H1 (cell line): ENCODE measurements at regions not wholly inside any gene's neighbourhood (a gene's known extent, or its start where the extent isn't known, plus 50 kb on each side); places are given as distances from the start of the nearest gene placed in this dataset.

ENCODE experiments used
- CTCF ChIA-PET: fragments of 300-600 bp; sonication (Branson Sonifier 250); formaldehyde crosslinking; loops from one replicate; lab custom pipeline; 2021; ENCODE audit not compliant: partially characterized antibody; lab: Charles Lee
- POLR2A ChIA-PET: fragments of 300-600 bp; sonication (Branson Sonifier 250); formaldehyde crosslinking; loops from one replicate; lab custom pipeline; 2021; ENCODE audit warnings: inconsistent platforms; ENCODE audit not compliant: partially characterized antibody; lab: Charles Lee
- DNase-seq, 2 experiments: peaks; one replicate each; pipeline versions ENCODE4 v3.0.0 to v3.0.0-alpha.2; 2010 to 2022; ENCODE audit warnings: low spot score in 2 of 2, low read depth in 1 of 2, mixed read lengths in 1 of 2
- FAIRE-seq: peaks from 2 replicates; lab custom pipeline; 2011; peaks lifted over from hg19 to GRCh38; lab: Jason Lieb, UNC
- H2AFZ ChIP-seq: 2 replicates; pipeline ENCODE4 v1.8.1; 2012; ENCODE audit warnings: low read length, inconsistent platforms
- H2AK5ac ChIP-seq: 2 replicates; pipeline ENCODE4 v1.6.1; 2013; ENCODE audit warnings: low read depth, low read length
- H2BK120ac ChIP-seq: replicated peaks from 2 replicates; pipeline ENCODE3; 2013; ENCODE audit warnings: low read depth, low read length, inconsistent platforms
- H2BK12ac ChIP-seq: 2 replicates; pipeline ENCODE4 v1.6.1; 2013; ENCODE audit warnings: low read depth, low read length
- H2BK15ac ChIP-seq: 2 replicates; pipeline ENCODE4 v1.6.1; 2013; ENCODE audit warnings: low read length
- H2BK20ac ChIP-seq: 2 replicates; pipeline ENCODE4 v1.6.1; 2013; ENCODE audit warnings: low read length
- H2BK5ac ChIP-seq: 2 replicates; pipeline ENCODE4 v1.6.1; 2013; ENCODE audit warnings: low read depth, low read length
- H3K14ac ChIP-seq: 2 replicates; pipeline ENCODE4 v1.6.1; 2013; ENCODE audit warnings: inconsistent platforms; ENCODE audit not compliant: insufficient read length
- H3K18ac ChIP-seq: 2 replicates; pipeline ENCODE4 v1.6.1; 2013; ENCODE audit warnings: low read length; ENCODE audit errors: extremely low read depth
- H3K23ac ChIP-seq: 2 replicates; pipeline ENCODE4 v1.6.1; 2013; ENCODE audit warnings: inconsistent platforms; ENCODE audit not compliant: insufficient read length
- H3K23me2 ChIP-seq: 2 replicates; pipeline ENCODE4 v1.6.1; 2013; ENCODE audit warnings: low read depth, low read length
- H3K27ac ChIP-seq: 2 replicates; pipeline ENCODE4 v1.6.1; 2011; ENCODE audit warnings: low read depth, low read length, inconsistent platforms
- H3K27me3 ChIP-seq, 4 experiments: replicated peaks in 1 of 4; 1 replicate in 1 of 4; 2 replicates in 3 of 4; pipeline versions ENCODE4 v1.6.1 to v1.8.1; 2011 to 2013; ENCODE audit warnings: low read length in 3 of 4, mild to moderate bottlenecking in 3 of 4, inconsistent platforms in 2 of 4, mixed read lengths in 2 of 4, moderate library complexity in 1 of 4; ENCODE audit not compliant: control insufficient read depth in 3 of 4, insufficient read depth in 3 of 4; ENCODE audit errors: extremely low read depth in 1 of 4
- H3K36me3 ChIP-seq, 4 experiments: 2 replicates each; pipeline versions ENCODE4 v1.6.1 to v1.8.1; 2011 to 2013; ENCODE audit warnings: mild to moderate bottlenecking in 4 of 4, low read length in 3 of 4, moderate library complexity in 2 of 4, control low read depth in 1 of 4, inconsistent platforms in 1 of 4; ENCODE audit not compliant: insufficient read depth in 4 of 4, control insufficient read depth in 2 of 4
- H3K4ac ChIP-seq: replicated peaks from 2 replicates; pipeline ENCODE3; 2013; ENCODE audit warnings: low read length, low read depth, mixed read lengths, inconsistent platforms; ENCODE audit not compliant: insufficient read length
- H3K4me1 ChIP-seq, 4 experiments: replicated peaks in 1 of 4; 1 replicate in 1 of 4; 2 replicates in 3 of 4; pipeline versions ENCODE4 v1.6.1 to v1.8.1; 2011 to 2013; ENCODE audit warnings: low read length in 3 of 4, inconsistent platforms in 2 of 4, mixed read lengths in 1 of 4; ENCODE audit not compliant: insufficient read depth in 4 of 4, control insufficient read depth in 3 of 4
- H3K4me2 ChIP-seq, 2 experiments: 2 replicates each; pipeline versions ENCODE4 v1.6.1 to v1.8.1; 2011 to 2013; ENCODE audit warnings: low read depth in 2 of 2, low read length in 2 of 2, control low read depth in 1 of 2, inconsistent platforms in 1 of 2, mild to moderate bottlenecking in 1 of 2; ENCODE audit not compliant: insufficient read depth in 1 of 2
- H3K4me3 ChIP-seq, 4 experiments: fragments of 200-600, 300-600 bp in 1 of 4; sonication (generic), shearing (Covaris generic), sonication (Bioruptor Twin) in 1 of 4; 2 replicates each; pipeline versions ENCODE4 v1.5.1 to v1.8.1; 2011 to 2016; ENCODE audit warnings: low read length in 4 of 4, low read depth in 3 of 4, control low read depth in 2 of 4, inconsistent platforms in 2 of 4, mild to moderate bottlenecking in 2 of 4, mixed read lengths in 1 of 4, moderate library complexity in 1 of 4; ENCODE audit not compliant: insufficient read depth in 2 of 4; ENCODE audit errors: extremely low read depth in 1 of 4
- H3K56ac ChIP-seq: replicated peaks from 2 replicates; pipeline ENCODE3; 2013; ENCODE audit warnings: low read depth, mild to moderate bottlenecking, mixed read lengths, low read length, inconsistent platforms; ENCODE audit not compliant: insufficient read length
- H3K79me1 ChIP-seq: 2 replicates; pipeline ENCODE4 v1.6.1; 2013; ENCODE audit warnings: low read depth, low read length, control low read depth
- H3K79me2 ChIP-seq, 2 experiments: 2 replicates each; pipeline versions ENCODE4 v1.6.1 to v1.8.1; 2012 to 2013; ENCODE audit warnings: low read length in 2 of 2, mild to moderate bottlenecking in 2 of 2, inconsistent platforms in 1 of 2; ENCODE audit not compliant: insufficient read depth in 2 of 2, control insufficient read depth in 1 of 2
- H3K9ac ChIP-seq, 4 experiments: replicated peaks in 1 of 4; 1 replicate in 1 of 4; 2 replicates in 3 of 4; pipeline versions ENCODE4 v1.6.1 to v1.8.1; 2011 to 2013; ENCODE audit warnings: low read depth in 3 of 4, low read length in 3 of 4, control low read depth in 2 of 4, mild to moderate bottlenecking in 2 of 4, moderate library complexity in 2 of 4, inconsistent platforms in 1 of 4; ENCODE audit errors: extremely low read depth in 1 of 4
- H3K9me3 ChIP-seq, 2 experiments: 2 replicates each; pipeline versions ENCODE4 v1.6.1 to v1.8.1; 2012 to 2013; ENCODE audit warnings: mild to moderate bottlenecking in 2 of 2, moderate library complexity in 2 of 2, control low read depth in 1 of 2, inconsistent platforms in 1 of 2, low read depth in 1 of 2, low read length in 1 of 2, mixed read lengths in 1 of 2; ENCODE audit not compliant: insufficient read depth in 2 of 2
- H4K20me1 ChIP-seq, 2 experiments: replicated peaks in 1 of 2; 2 replicates each; pipeline versions ENCODE3 to v1.8.1; 2011 to 2013; ENCODE audit warnings: inconsistent platforms in 2 of 2, low read length in 2 of 2, mild to moderate bottlenecking in 1 of 2; ENCODE audit not compliant: insufficient read depth in 2 of 2, control insufficient read depth in 1 of 2
- H4K5ac ChIP-seq: 2 replicates; pipeline ENCODE4 v1.6.1; 2013; ENCODE audit warnings: low read length, low read depth, mixed read lengths, inconsistent platforms; ENCODE audit not compliant: insufficient read length
- H4K8ac ChIP-seq: 2 replicates; pipeline ENCODE4 v1.8.0; 2013; ENCODE audit warnings: mild to moderate bottlenecking, moderate library complexity, low read length, inconsistent platforms; ENCODE audit not compliant: insufficient read depth; ENCODE audit errors: extremely low read depth
- H4K91ac ChIP-seq: replicated peaks from 2 replicates; pipeline ENCODE3; 2013; ENCODE audit warnings: low read length, mixed read lengths, inconsistent platforms; ENCODE audit not compliant: insufficient read length
- CHD1 ChIP-seq: IDR thresholded peaks from 2 replicates; pipeline ENCODE4 v1.6.1; 2012; ENCODE audit warnings: low read depth, low read length, improper control_type of control experiment
- NANOG ChIP-seq: IDR thresholded peaks from 2 replicates; pipeline ENCODE4 v1.6.1; 2011; ENCODE audit warnings: low read length, low read depth, mild to moderate bottlenecking, inconsistent platforms; ENCODE audit not compliant: insufficient read depth, poor library complexity, severe bottlenecking

- no peak overlapping the region for H2BK120ac ChIP-seq
- no peak overlapping the region for H3K4ac ChIP-seq
- no peak overlapping the region for H4K5ac ChIP-seq
- CTCF ChIA-PET, result no interaction called here
- no peak overlapping the region for H2AFZ ChIP-seq
- no peak overlapping the region for H3K14ac ChIP-seq
- H3K79me2 ChIP-seq, result no peaks in the 10 kb centered on the region
- no peak overlapping the region for H3K56ac ChIP-seq
- H3K9me3 ChIP-seq, result peaks cover 18 to 23% of the 10 kb centered on the region in 2 experiments
- H2BK15ac ChIP-seq, result no peak overlapping the region
- H2AK5ac ChIP-seq, result no peak overlapping the region
- H3K27ac ChIP-seq, result no peak overlapping the region
- no peak overlapping the region for H3K23ac ChIP-seq
- H3K36me3 ChIP-seq, result peaks cover 0 to 15% (median 0%) of the 10 kb centered on the region in 4 experiments; a peak in 1 of 8 replicates
- no peak overlapping the region for H3K4me3 ChIP-seq
- H4K8ac ChIP-seq, result no peak overlapping the region
- H3K4me1 ChIP-seq, result no peaks in the 10 kb centered on the region
- H4K20me1 ChIP-seq, result no peaks in the 10 kb centered on the region
- no peak for FAIRE-seq
- no peaks in the 10 kb centered on the region for H3K79me1 ChIP-seq
- no peaks in the 10 kb centered on the region for H3K27me3 ChIP-seq
- POLR2A ChIA-PET, result no interaction called here
- no peaks in the 10 kb centered on the region for H3K23me2 ChIP-seq
- H2BK5ac ChIP-seq, result no peak overlapping the region
- no peak overlapping the region for H2BK12ac ChIP-seq
- no peak overlapping the region for H3K4me2 ChIP-seq
- no peak overlapping the region for H2BK20ac ChIP-seq
- H3K9ac ChIP-seq, result no peak overlapping the region
- no peak overlapping the region for H3K18ac ChIP-seq
- no peak for DNase-seq
- no peak overlapping the region for H4K91ac ChIP-seq
- no peak for TF ChIP-seq CHD1
- no peak for TF ChIP-seq NANOG
These were observed 128.4 kb upstream of the GMNC start for GRCh38 chr3:190990898-190991297.
